Fibroblast of lung (primary cell): ENCODE measurements at regions not wholly inside any gene's neighbourhood (a gene's known extent, or its start where the extent isn't known, plus 50 kb on each side); places are given as distances from the start of the nearest gene placed in this dataset.
A peak's percentile ranks its signal among the peaks of the same experiment; 100 is the strongest.

ENCODE experiments used
- EZH2 ChIP-seq: IDR thresholded peaks from 2 replicates; pipeline ENCODE4 v1.5.1; 2012; ENCODE audit warnings: low read length, control low read depth, mild to moderate bottlenecking; ENCODE audit errors: missing control alignments
- TF ChIP-seq, protein P1 (sequence below), 2 donors: IDR thresholded peaks in 1 of 2; conservative IDR thresholded peaks in 1 of 2; 1 replicate in 1 of 2; 2 replicates in 1 of 2; pipeline ENCODE4 v1.5.1; 2011 to 2012; ENCODE audit warnings: low read length in 2 of 2, control low read depth in 1 of 2, inconsistent platforms in 1 of 2, low read depth in 1 of 2, mild to moderate bottlenecking in 1 of 2

DNA sequence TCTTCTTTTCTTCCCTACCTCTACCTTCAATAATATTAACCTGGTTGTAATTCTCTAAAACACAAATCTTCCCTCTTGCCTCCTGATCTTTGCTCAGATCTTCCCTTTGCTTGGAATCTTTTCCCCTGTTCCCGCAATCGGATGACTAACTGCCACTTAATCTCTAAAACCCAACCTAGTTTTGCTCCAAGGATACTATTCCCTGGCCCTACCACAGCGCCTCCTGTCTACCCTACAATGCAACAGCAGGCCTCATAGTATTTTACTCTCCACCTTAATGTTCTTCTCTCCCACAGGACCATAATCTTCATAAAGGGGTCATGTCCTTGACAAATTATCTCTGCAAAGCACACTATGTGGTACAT is 246.8 kb upstream of the TNP1 start:
- TF ChIP-seq, protein P1, sequence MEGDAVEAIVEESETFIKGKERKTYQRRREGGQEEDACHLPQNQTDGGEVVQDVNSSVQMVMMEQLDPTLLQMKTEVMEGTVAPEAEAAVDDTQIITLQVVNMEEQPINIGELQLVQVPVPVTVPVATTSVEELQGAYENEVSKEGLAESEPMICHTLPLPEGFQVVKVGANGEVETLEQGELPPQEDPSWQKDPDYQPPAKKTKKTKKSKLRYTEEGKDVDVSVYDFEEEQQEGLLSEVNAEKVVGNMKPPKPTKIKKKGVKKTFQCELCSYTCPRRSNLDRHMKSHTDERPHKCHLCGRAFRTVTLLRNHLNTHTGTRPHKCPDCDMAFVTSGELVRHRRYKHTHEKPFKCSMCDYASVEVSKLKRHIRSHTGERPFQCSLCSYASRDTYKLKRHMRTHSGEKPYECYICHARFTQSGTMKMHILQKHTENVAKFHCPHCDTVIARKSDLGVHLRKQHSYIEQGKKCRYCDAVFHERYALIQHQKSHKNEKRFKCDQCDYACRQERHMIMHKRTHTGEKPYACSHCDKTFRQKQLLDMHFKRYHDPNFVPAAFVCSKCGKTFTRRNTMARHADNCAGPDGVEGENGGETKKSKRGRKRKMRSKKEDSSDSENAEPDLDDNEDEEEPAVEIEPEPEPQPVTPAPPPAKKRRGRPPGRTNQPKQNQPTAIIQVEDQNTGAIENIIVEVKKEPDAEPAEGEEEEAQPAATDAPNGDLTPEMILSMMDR (conservative IDR thresholded peaks at IDR 0.05 in 1 of 2, IDR thresholded peaks at IDR 0.05 in 1 of 2; ENCODE audit: low read depth in 1 of 2, low read length in 2 of 2), result peak; percentile 51 to 59
- no peak for TF ChIP-seq EZH2
